GM23248 (cell line): ENCODE measurements at regions not wholly inside any gene's neighbourhood (a gene's known extent, or its start where the extent isn't known, plus 50 kb on each side); places are given as distances from the start of the nearest gene placed in this dataset.

Source experiments
- DNase-seq: peaks from one replicate; pipeline ENCODE4 v3.0.0-alpha.2; 2015
- H2AFZ ChIP-seq: fragments of 200-600 bp; sonication (generic); 2 replicates; pipeline ENCODE4 v1.6.1; 2016; ENCODE audit warnings: antibody characterized with exemption
- H3F3A ChIP-seq: fragments of 200-600 bp; sonication (generic); 2 replicates; pipeline ENCODE4 v1.6.1; 2016; ENCODE audit warnings: mild to moderate bottlenecking, antibody characterized with exemption, mixed run types; ENCODE audit not compliant: insufficient read depth
- H3K27ac ChIP-seq: fragments of 200-600 bp; sonication (generic); 2 replicates; pipeline ENCODE4 v1.5.1; 2016; ENCODE audit warnings: mild to moderate bottlenecking
- H3K27me3 ChIP-seq: fragments of 200-600 bp; sonication (generic); replicated peaks from 2 replicates; pipeline ENCODE4 v1.6.1; 2016; ENCODE audit warnings: mild to moderate bottlenecking; ENCODE audit not compliant: insufficient read depth
- H3K36me3 ChIP-seq: fragments of 200-600 bp; sonication (generic); 2 replicates; pipeline ENCODE4 v1.6.1; 2016; ENCODE audit warnings: low read depth, mild to moderate bottlenecking
- H3K4me1 ChIP-seq: fragments of 200-600 bp; sonication (generic); 2 replicates; pipeline ENCODE4 v1.6.1; 2016; ENCODE audit warnings: mild to moderate bottlenecking; ENCODE audit not compliant: insufficient read depth
- H3K4me2 ChIP-seq: fragments of 200-600 bp; sonication (generic); one replicate; pipeline ENCODE4 v1.6.1; 2016; ENCODE audit warnings: mild to moderate bottlenecking; ENCODE audit not compliant: unreplicated experiment
- H3K4me3 ChIP-seq: fragments of 200-600 bp; sonication (generic); 2 replicates; pipeline ENCODE4 v1.5.1; 2016; ENCODE audit warnings: mild to moderate bottlenecking
- H3K79me2 ChIP-seq: fragments of 200-600 bp; sonication (generic); 2 replicates; pipeline ENCODE4 v1.6.1; 2016; ENCODE audit warnings: mild to moderate bottlenecking; ENCODE audit not compliant: insufficient read depth
- H3K9ac ChIP-seq: fragments of 200-600 bp; sonication (generic); 2 replicates; pipeline ENCODE4 v1.6.1; 2016; ENCODE audit warnings: mild to moderate bottlenecking
- H3K9me2 ChIP-seq: fragments of 200-600 bp; sonication (generic); 2 replicates; pipeline ENCODE4 v1.6.1; 2016; ENCODE audit warnings: mixed run types, mild to moderate bottlenecking, moderate library complexity; ENCODE audit not compliant: insufficient read depth
- H3K9me3 ChIP-seq: fragments of 200-600 bp; sonication (generic); one replicate; pipeline ENCODE4 v1.6.1; 2017; ENCODE audit warnings: low read depth
- H4K20me1 ChIP-seq: fragments of 200-600 bp; sonication (generic); 2 replicates; pipeline ENCODE4 v1.6.0; 2016; ENCODE audit not compliant: insufficient read depth
- EZH2 ChIP-seq: fragments of 200-600 bp; sonication (generic); IDR thresholded peaks from 2 replicates; pipeline ENCODE4 v1.6.1; 2018; ENCODE audit warnings: antibody characterized with exemption, mild to moderate bottlenecking; ENCODE audit not compliant: insufficient read depth, poor library complexity, severe bottlenecking
- EZH2phosphoT487 ChIP-seq: fragments of 200-600 bp; sonication (generic); IDR thresholded peaks from 2 replicates; pipeline ENCODE4 v1.6.1; 2018; ENCODE audit warnings: antibody characterized with exemption, moderate library complexity, mild to moderate bottlenecking, low read depth; ENCODE audit not compliant: insufficient read depth
- WGBS, 2 experiments: methylation state at CpG; one replicate each; pipeline ENCODE4 v1.1.6; 2015 to 2017; ENCODE audit warnings: low lambda C conversion rate in 2 of 2, low coverage in 1 of 2; ENCODE audit errors: missing lambda C conversion rate in 2 of 2; 5-methylcytosine and 5-hydroxymethylcytosine counted together
- in situ Hi-C: fragments of 300-500 bp; cut with MboI; formaldehyde crosslinking; loops from 2 replicates; pipeline ENCODE4 v1.15.0; 2020

DNA sequence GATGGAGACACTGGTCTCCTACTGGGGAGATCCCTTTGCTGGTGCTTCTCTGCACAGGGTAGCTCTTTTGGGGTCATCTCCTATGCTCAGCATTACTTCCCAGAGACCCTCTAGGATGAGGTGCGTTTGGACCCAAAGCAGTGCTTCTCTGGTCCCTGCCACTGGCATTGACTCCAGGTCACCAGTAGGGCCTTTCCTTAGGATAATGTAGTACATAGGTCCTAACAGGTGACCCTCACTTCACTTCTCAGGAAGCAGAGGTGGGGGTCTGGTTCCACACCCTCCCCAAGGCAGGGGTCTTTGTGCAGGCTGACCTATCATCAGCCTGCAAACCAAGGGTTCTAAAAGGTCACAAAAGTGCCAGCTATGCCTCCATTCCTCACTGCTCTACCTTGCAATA is 145.8 kb upstream of the HS6ST1 start:
- in situ Hi-C loops, result no loop called here
- DNase-seq, result no peak
- no peak overlapping the region for H3K4me3 ChIP-seq
- no peak overlapping the region for H3K4me2 ChIP-seq
- no peak overlapping the region for H2AFZ ChIP-seq
- TF ChIP-seq EZH2, result no peak
- no peak for TF ChIP-seq EZH2phosphoT487
- H4K20me1 ChIP-seq, result no peaks in the 10 kb centered on the region
- no peaks in the 10 kb centered on the region for H3F3A ChIP-seq
- H3K79me2 ChIP-seq, result no peaks in the 10 kb centered on the region
- H3K27me3 ChIP-seq, result no peaks in the 10 kb centered on the region
- H3K27ac ChIP-seq, result no peak overlapping the region
- H3K9me2 ChIP-seq, result no peaks in the 10 kb centered on the region
- 36 to 62% methylated on average over 1 of the region's 1 CpG for WGBS, 2 experiments
- no peaks in the 10 kb centered on the region for H3K36me3 ChIP-seq
- H3K4me1 ChIP-seq, result no peaks in the 10 kb centered on the region
- no peak overlapping the region for H3K9ac ChIP-seq
- no peaks in the 10 kb centered on the region for H3K9me3 ChIP-seq

DNA sequence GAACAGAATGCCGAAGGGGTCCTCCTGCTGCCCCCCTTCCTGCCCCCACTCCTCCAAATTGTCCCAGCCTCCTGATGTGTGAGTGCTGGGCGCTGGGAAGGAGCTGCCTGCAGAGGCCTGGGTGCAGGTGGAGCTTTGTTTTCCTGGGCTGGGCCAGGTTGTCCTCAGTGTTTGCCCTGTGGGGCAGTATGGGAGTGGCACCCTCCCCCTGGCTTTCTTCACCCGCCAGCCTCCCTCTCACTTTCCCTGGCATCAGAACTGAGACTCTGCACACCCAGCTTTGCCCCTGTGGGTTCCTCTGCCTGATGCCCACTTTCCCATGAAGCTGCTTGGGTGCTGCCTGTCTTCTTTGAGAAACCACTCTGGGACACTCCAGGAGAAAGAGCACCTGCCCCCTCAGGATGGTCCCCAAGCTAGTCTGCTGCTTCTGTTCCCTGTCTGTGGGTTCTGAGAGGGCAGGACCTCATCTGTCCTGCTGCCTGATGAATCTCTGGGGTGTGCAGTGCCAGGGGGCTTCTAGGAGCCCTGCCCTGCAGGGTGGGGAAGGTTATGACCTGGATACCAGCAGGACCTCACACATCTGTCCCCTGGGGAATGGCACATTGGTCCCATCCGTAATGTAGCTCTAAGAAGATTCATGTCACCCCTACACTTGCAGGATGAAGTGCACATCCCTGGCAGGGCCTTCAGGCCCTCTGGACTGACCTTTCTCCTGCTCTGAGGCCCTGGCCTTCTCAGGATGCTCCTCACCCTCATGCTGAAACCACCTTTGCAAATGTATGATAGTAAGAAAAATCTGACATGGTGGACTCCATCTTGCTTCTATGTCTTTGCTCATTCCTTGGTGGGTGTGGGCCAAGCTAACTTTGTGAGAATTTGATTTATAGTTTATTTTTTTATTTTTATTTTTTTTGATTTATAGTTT is 146.8 kb upstream of the HS6ST1 start:
- WGBS, 2 experiments, result 75% methylated on average over 3 to 4 of the region's 4 CpGs

DNA sequence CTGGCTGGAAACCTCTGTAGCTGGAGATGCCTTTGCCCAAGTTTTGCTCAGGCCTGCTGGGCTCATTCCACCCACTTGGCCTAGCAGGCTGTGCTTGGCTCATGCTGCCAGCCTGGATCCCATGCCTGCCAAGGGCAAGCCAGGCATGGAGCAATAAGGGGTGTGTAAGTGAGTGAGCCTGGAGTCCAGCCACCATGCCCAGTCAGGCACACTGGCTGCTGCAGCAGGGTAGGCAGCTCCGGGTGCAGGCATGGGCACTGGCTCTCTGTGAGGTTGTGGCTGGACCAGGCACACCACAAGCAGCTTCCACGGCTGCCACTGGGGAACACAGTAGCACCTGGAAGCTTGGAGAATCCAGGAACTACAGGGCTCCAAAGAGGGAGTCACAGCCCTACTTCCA is 147.7 kb upstream of the HS6ST1 start:
- Histone ChIP-seq H3F3A (no peaks in the 10 kb centered on the region), H3K4me3 (no peak overlapping the region), H3K9ac (no peak overlapping the region), H2AFZ (no peak overlapping the region), H3K4me1 (no peaks in the 10 kb centered on the region), H4K20me1 (no peaks in the 10 kb centered on the region), H3K27ac (no peak overlapping the region), H3K36me3 (no peaks in the 10 kb centered on the region), H3K79me2 (no peaks in the 10 kb centered on the region), H3K9me2 (no peaks in the 10 kb centered on the region), H3K4me2 (no peak overlapping the region), H3K9me3 (no peaks in the 10 kb centered on the region), H3K27me3 (no peaks in the 10 kb centered on the region)
- in situ Hi-C loops, result no loop called here
- 24 to 29% methylated on average over 2 of the region's 2 CpGs for WGBS, 2 experiments
- DNase-seq, result peak; percentile 33
- TF ChIP-seq EZH2phosphoT487 (no peak), EZH2 (no peak)

More for the DNA sequence above, 146.8 kb upstream of the HS6ST1 start:
- Histone ChIP-seq H3K9me3 (no peaks in the 10 kb centered on the region), H3K4me3 (no peak overlapping the region), H4K20me1 (no peaks in the 10 kb centered on the region), H3K9me2 (no peaks in the 10 kb centered on the region), H3K4me2 (no peak overlapping the region), H2AFZ (no peak overlapping the region), H3F3A (no peaks in the 10 kb centered on the region), H3K9ac (no peak overlapping the region), H3K79me2 (no peaks in the 10 kb centered on the region), H3K36me3 (no peaks in the 10 kb centered on the region), H3K27ac (no peak overlapping the region), H3K4me1 (no peaks in the 10 kb centered on the region), H3K27me3 (no peaks in the 10 kb centered on the region)
- no peak for TF ChIP-seq EZH2phosphoT487
- TF ChIP-seq EZH2, result no peak
- in situ Hi-C loops, result no loop called here
- no peak for DNase-seq

DNA sequence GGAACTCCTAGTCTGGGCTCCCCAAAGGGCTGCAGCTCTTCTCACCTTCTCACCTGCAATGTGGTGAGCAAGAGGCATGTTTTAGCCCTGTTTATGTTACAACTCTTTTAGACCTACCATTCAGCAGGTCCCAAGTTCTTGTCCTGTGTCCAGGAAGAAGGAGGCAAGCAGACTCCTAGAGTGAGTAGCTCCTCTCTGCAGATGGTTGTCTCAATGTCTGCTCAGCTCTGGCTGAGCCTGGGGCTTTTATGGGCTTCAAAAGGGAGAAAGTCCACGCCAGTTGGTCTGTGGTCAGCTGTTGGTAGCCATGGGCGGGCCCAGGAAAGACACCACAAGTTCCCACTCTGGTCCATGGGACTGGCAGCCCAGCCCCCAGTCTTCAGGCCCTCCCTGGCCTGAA is 148.1 kb upstream of the HS6ST1 start:
- Histone ChIP-seq H3K9ac (no peak overlapping the region), H3K9me2 (no peaks in the 10 kb centered on the region), H3K79me2 (no peaks in the 10 kb centered on the region), H3K4me2 (no peak overlapping the region), H3K36me3 (no peaks in the 10 kb centered on the region), H3K27ac (no peak overlapping the region), H3K4me1 (no peaks in the 10 kb centered on the region), H3K9me3 (no peaks in the 10 kb centered on the region), H2AFZ (no peak overlapping the region), H3K4me3 (no peak overlapping the region), H3F3A (no peaks in the 10 kb centered on the region), H4K20me1 (no peaks in the 10 kb centered on the region), H3K27me3 (no peaks in the 10 kb centered on the region)
- no peak for DNase-seq
- TF ChIP-seq EZH2phosphoT487, result no peak
- TF ChIP-seq EZH2, result no peak
- 42 to 48% methylated on average over 2 of the region's 2 CpGs for WGBS, 2 experiments
- in situ Hi-C loops, result no loop called here
